ENCODE measurements at regions not wholly inside any gene's neighbourhood (a gene's known extent, or its start where the extent isn't known, plus 50 kb on each side); places are given as distances from the start of the nearest gene placed in this dataset.

- TF ChIP-seq POLR2AphosphoS5 (IDR thresholded peaks at IDR 0.05) (no peak), CTCF (IDR thresholded peaks at IDR 0.05 in 8 of 11, conservative IDR thresholded peaks at IDR 0.05 in 3 of 11) (no peak)
Measured at GRCh38 chr4:104907074-104907649, 239.5 kb upstream of the TET2 start.
